ENCODE measurements at regions not wholly inside any gene's neighbourhood (a gene's known extent, or its start where the extent isn't known, plus 50 kb on each side); places are given as distances from the start of the nearest gene placed in this dataset.

DNA sequence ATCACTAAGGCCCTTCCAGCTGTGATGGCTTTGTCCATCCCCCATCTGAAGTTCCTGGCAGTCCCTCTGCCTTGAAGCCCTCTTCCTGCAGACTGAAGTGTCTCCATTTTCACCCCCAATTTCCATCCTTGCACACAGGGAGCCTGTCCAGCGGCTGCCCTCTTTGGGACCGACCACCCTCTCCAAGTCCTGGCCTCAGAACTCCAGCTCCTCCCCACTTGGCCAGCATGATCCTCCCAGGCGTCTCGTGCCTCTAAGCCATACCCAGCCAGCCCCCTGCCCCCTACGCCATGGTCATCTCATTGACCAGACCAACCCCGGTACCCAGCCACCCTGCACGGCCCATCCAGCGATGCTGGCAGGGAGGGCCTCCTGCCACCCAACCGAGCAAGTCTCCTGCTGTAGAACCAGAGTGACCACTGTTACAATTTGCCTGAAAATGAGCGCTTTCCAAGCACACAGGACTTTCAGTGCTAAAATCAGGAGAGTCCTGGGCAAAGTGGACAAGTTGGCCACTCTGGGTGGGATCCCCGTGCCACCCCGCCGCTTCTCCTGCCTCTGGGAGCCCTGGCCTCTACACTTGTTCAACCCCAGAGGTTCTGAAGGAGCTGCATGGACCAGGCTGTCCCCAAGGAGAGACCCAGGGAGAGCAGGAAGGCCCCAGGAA, 362.0 kb downstream of the SEC14L1 start:
- DNase-seq (ENCODE audit: low read depth, low spot score), result no peak
- no peaks in the 10 kb centered on the region; the same call in 1 of the 2 replicates for H3K9me3 ChIP-seq (ENCODE audit: control insufficient read depth, insufficient read depth, low read length)
- POLR2A ChIA-PET, result interaction anchor here (0.6 kb wide), 1 partner anchor 457 kb away, joined by 4 read pairs; no protein-coding TSS in a partner anchor
- no peaks in the 10 kb centered on the region for H3K27me3 ChIP-seq (ENCODE audit: control insufficient read depth, insufficient read depth, low read length)
- no peak overlapping the region for H3K4me3 ChIP-seq (ENCODE audit: low read depth, low read length)
- TF ChIP-seq, protein P1, sequence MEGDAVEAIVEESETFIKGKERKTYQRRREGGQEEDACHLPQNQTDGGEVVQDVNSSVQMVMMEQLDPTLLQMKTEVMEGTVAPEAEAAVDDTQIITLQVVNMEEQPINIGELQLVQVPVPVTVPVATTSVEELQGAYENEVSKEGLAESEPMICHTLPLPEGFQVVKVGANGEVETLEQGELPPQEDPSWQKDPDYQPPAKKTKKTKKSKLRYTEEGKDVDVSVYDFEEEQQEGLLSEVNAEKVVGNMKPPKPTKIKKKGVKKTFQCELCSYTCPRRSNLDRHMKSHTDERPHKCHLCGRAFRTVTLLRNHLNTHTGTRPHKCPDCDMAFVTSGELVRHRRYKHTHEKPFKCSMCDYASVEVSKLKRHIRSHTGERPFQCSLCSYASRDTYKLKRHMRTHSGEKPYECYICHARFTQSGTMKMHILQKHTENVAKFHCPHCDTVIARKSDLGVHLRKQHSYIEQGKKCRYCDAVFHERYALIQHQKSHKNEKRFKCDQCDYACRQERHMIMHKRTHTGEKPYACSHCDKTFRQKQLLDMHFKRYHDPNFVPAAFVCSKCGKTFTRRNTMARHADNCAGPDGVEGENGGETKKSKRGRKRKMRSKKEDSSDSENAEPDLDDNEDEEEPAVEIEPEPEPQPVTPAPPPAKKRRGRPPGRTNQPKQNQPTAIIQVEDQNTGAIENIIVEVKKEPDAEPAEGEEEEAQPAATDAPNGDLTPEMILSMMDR (IDR thresholded peaks at IDR 0.05; ENCODE audit: low read depth, low read length), result no peak
- CTCF ChIA-PET, result no interaction called here
- H3K27ac ChIP-seq (ENCODE audit: low read depth, low read length), result no peak overlapping the region

DNA sequence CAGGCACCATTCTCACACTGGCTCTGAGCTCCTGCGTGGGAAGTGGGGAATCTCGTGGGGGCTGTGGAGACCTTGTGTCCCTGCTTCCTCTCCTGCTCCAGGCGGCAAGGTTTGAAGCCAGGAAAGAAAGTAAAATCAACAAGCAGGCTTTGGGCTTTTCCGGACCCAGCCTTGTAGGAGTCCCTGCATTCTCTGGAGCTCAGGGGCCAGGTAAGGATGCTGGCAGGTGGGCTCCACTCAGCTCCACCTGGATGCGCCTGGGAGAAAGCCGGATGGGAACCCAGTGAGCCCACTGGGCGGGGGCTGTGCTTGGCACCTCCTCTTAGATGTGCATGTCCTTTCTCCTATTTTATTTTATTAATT, 362.5 kb downstream of the SEC14L1 start:
- no peak for DNase-seq (ENCODE audit: low read depth, low spot score)
- TF ChIP-seq, protein P1 (IDR thresholded peaks at IDR 0.05; ENCODE audit: low read depth, low read length), result no peak
- H3K27me3 ChIP-seq (ENCODE audit: control insufficient read depth, insufficient read depth, low read length), result no peaks in the 10 kb centered on the region
- no peak overlapping the region for H3K27ac ChIP-seq (ENCODE audit: low read depth, low read length)
- CTCF ChIA-PET, result no interaction called here
- no peaks in the 10 kb centered on the region; the same call in 1 of the 2 replicates for H3K9me3 ChIP-seq (ENCODE audit: control insufficient read depth, insufficient read depth, low read length)
- POLR2A ChIA-PET, result no interaction called here
- no peak overlapping the region for H3K4me3 ChIP-seq (ENCODE audit: low read depth, low read length)

DNA sequence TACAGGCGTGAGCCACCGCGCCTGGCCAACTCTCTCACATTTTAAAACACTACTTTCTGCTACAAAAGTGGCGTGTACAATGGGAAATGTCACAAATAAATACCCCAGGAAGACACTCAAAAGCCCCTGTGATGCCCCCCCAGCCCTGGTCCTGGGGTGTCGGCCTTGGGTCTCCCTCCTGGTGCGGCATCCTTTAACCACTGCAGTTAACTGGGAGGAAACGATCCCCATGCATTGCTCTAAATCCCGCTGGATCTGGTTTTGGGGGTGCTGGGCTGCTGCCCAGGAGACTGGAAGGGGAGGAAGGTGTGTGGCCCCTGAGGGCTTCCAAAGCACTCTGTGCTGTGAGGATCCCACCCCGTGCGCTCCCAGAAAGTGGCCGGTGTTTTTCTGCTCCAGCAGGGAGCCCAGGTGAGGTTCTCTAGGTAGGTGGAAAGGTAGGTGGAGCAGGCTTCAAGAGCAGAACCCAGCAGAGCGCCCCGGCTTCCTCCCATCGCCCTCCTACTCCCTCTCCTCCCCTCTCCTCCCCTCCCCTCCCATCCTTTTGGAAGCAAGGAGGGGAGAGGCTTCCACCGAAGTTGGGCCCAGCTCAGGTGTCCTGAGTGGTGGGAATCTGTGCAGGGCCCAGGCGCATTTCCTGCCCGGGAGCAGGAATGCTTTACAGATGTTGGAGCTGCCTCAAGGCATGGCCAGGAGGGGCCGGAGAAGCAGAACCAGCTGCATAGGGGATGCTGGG, 363.3 kb downstream of the SEC14L1 start:
- DNase-seq (ENCODE audit: low read depth, low spot score), result no peak

DNA sequence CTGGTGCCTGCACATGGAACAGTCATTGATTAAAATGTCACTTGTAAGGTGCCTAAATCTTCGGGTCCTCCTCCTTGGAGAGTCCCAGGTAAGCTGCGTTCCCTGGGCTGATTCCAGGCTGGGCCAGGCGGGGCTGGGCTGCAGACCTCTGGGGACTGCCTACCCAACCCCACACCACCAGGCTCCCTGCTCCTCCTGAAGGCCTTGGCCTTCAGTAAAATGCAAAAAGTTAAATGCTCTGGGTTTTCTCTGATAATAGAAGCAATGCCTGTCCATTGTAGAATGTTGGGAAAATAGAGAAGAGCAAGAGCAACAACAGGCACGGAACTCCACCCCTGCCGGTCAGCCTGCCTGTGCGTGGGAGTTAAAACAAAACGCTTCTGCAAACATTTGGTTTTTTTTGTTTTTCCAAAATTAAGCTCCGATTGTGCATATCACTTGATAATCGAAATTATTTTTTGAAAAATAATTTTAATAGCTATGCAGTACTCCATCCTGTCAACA, 363.9 kb downstream of the SEC14L1 start:
- Histone ChIP-seq H3K4me3 (ENCODE audit: low read depth, low read length) (no peak overlapping the region), H3K27ac (ENCODE audit: low read depth, low read length) (no peak overlapping the region), H3K27me3 (ENCODE audit: control insufficient read depth, insufficient read depth, low read length) (no peaks in the 10 kb centered on the region), H3K9me3 (ENCODE audit: control insufficient read depth, insufficient read depth, low read length) (no peaks in the 10 kb centered on the region; the same call in 1 of the 2 replicates)
- TF ChIP-seq, protein P1 (IDR thresholded peaks at IDR 0.05; ENCODE audit: low read depth, low read length), result no peak
- DNase-seq (ENCODE audit: low read depth, low spot score), result no peak
- ChIA-PET CTCF (interaction anchor here (0.6 kb wide), 1 partner anchor 18 kb away, joined by 3 read pairs; no protein-coding TSS in a partner anchor), POLR2A (no interaction called here)

More for the DNA sequence above, 363.3 kb downstream of the SEC14L1 start:
- TF ChIP-seq, protein P1 (IDR thresholded peaks at IDR 0.05; ENCODE audit: low read depth, low read length), result no peak
- H3K4me3 ChIP-seq (ENCODE audit: low read depth, low read length), result no peak overlapping the region
- no peaks in the 10 kb centered on the region for H3K27me3 ChIP-seq (ENCODE audit: control insufficient read depth, insufficient read depth, low read length)
- ChIA-PET POLR2A (no interaction called here), CTCF (no interaction called here)
- H3K27ac ChIP-seq (ENCODE audit: low read depth, low read length), result no peak overlapping the region
- H3K9me3 ChIP-seq (ENCODE audit: control insufficient read depth, insufficient read depth, low read length), result no peaks in the 10 kb centered on the region; the same call in 1 of the 2 replicates

DNA sequence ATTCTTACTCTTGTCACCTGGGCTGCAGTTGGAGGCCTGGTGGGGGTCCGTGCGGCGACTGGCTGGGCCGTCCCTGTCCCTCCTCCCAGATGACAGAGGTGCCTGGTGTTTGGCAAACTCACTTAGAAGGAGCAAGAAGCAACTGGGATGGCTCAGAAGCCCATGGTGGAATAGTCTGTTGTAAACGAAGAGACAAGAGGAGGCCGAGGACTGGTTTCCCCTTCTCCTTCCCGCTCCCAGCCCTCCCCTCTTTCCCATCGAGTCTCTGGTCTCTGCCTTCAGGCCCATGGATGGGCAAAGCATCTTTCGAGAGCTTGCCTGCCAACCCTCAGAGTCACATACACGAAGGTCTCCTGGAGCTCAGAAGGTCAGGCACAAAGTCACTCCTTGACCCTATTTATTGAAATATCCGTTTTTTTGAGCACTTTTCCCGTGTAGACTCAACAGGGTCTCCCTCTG, 364.4 kb downstream of the SEC14L1 start:
- H3K9me3 ChIP-seq (ENCODE audit: control insufficient read depth, insufficient read depth, low read length), result peaks cover 2% of the 10 kb centered on the region
- no peaks in the 10 kb centered on the region for H3K27me3 ChIP-seq (ENCODE audit: control insufficient read depth, insufficient read depth, low read length)
- ChIA-PET POLR2A (no interaction called here), CTCF (interaction anchor here (0.6 kb wide), 1 partner anchor 19 kb away, joined by 3 read pairs; no protein-coding TSS in a partner anchor)
- DNase-seq (ENCODE audit: low read depth, low spot score), result no peak
- no peak overlapping the region for H3K27ac ChIP-seq (ENCODE audit: low read depth, low read length)
- TF ChIP-seq, protein P1 (IDR thresholded peaks at IDR 0.05; ENCODE audit: low read depth, low read length), result no peak
- H3K4me3 ChIP-seq (ENCODE audit: low read depth, low read length), result no peak overlapping the region
